Liver (tissue), 7 donors: ENCODE measurements at regions not wholly inside any gene's neighbourhood (a gene's known extent, or its start where the extent isn't known, plus 50 kb on each side); places are given as distances from the start of the nearest gene placed in this dataset.
"Not testable (repeated sequence)": the region's sequence is repeated elsewhere in the genome, so short reads cannot be mapped to it uniquely, and the experiment has no call there.

Experiments
- DNase-seq: peaks from one replicate; pipeline ENCODE4 v3.0.0-alpha.2; 2017; ENCODE audit warnings: low spot score
- H3K27ac ChIP-seq, 2 donors: one replicate each; pipeline ENCODE4 v1.7.0; 2013; ENCODE audit warnings: inconsistent platforms in 2 of 2, low read length in 2 of 2, control low read depth in 1 of 2, low read depth in 1 of 2, mild to moderate bottlenecking in 1 of 2
- H3K27me3 ChIP-seq, 4 donors: one replicate each; pipeline versions ENCODE4 v1.6.1 to v1.7.0; 2013; ENCODE audit warnings: low read length in 3 of 4, inconsistent platforms in 1 of 4, mild to moderate bottlenecking in 1 of 4, moderate library complexity in 1 of 4; ENCODE audit not compliant: control insufficient read depth in 4 of 4, insufficient read depth in 4 of 4
- H3K36me3 ChIP-seq, 4 donors: one replicate each; pipeline versions ENCODE4 v1.6.1 to v1.7.0; 2013; ENCODE audit warnings: low read length in 3 of 4, mild to moderate bottlenecking in 3 of 4, low read depth in 1 of 4, moderate library complexity in 1 of 4; ENCODE audit not compliant: control insufficient read depth in 4 of 4, insufficient read depth in 3 of 4
- H3K4me1 ChIP-seq, 4 donors: one replicate each; pipeline versions ENCODE4 v1.6.1 to v1.7.0; 2013; ENCODE audit warnings: low read length in 3 of 4, mild to moderate bottlenecking in 3 of 4, moderate library complexity in 1 of 4; ENCODE audit not compliant: control insufficient read depth in 4 of 4, insufficient read depth in 4 of 4
- H3K4me3 ChIP-seq, 3 donors: one replicate each; pipeline versions ENCODE4 v1.6.1 to v1.7.0; 2013; ENCODE audit warnings: low read length in 3 of 3, control low read depth in 1 of 3, low read depth in 1 of 3, mild to moderate bottlenecking in 1 of 3
- H3K9ac ChIP-seq, 2 donors: one replicate each; pipeline ENCODE4 v1.7.0; 2013; ENCODE audit warnings: low read length in 2 of 2, mild to moderate bottlenecking in 2 of 2, moderate library complexity in 2 of 2, control low read depth in 1 of 2, low read depth in 1 of 2
- H3K9me3 ChIP-seq, 4 donors: one replicate each; pipeline versions ENCODE4 v1.6.1 to v1.7.0; 2013; ENCODE audit warnings: low read length in 3 of 4; ENCODE audit not compliant: control insufficient read depth in 4 of 4
- ATF3 ChIP-seq: IDR thresholded peaks from 2 replicates; pipeline ENCODE4 v1.6.1; 2016; ENCODE audit warnings: antibody characterized with exemption
- EGR1 ChIP-seq, 2 donors: IDR thresholded peaks; 2 replicates each; pipeline ENCODE4 v1.6.1; 2016 to 2018; ENCODE audit warnings: antibody characterized with exemption in 2 of 2, low read depth in 2 of 2
- GABPA ChIP-seq, 2 donors: IDR thresholded peaks in 1 of 2; conservative IDR thresholded peaks in 1 of 2; 2 replicates each; pipeline ENCODE4 v1.6.1; 2016; ENCODE audit warnings: antibody characterized with exemption in 2 of 2, mild to moderate bottlenecking in 1 of 2, moderate library complexity in 1 of 2
- HNF4A ChIP-seq, 2 donors: conservative IDR thresholded peaks; 2 replicates each; pipeline ENCODE4 v1.6.1; 2016; ENCODE audit warnings: antibody characterized with exemption in 2 of 2, mild to moderate bottlenecking in 2 of 2
- HNF4G ChIP-seq: IDR thresholded peaks from 2 replicates; pipeline ENCODE4 v1.6.1; 2016; ENCODE audit warnings: antibody characterized with exemption
- JUND ChIP-seq, 2 donors: IDR thresholded peaks; 2 replicates each; pipeline ENCODE4 v1.6.1; 2016; ENCODE audit warnings: antibody characterized with exemption in 2 of 2
- MAX ChIP-seq: IDR thresholded peaks from 2 replicates; pipeline ENCODE4 v1.6.1; 2016; ENCODE audit warnings: antibody characterized with exemption
- NR2F2 ChIP-seq: IDR thresholded peaks from 2 replicates; pipeline ENCODE4 v1.6.1; 2016; ENCODE audit warnings: antibody characterized with exemption
- RAD21 ChIP-seq, 2 donors: IDR thresholded peaks; 2 replicates each; pipeline ENCODE4 v1.6.1; 2016; ENCODE audit warnings: antibody characterized with exemption in 2 of 2, mild to moderate bottlenecking in 2 of 2
- RXRA ChIP-seq, 2 donors: IDR thresholded peaks; 2 replicates each; pipeline ENCODE4 v1.6.1; 2017 to 2018; ENCODE audit warnings: antibody characterized with exemption in 2 of 2, mild to moderate bottlenecking in 1 of 2
- SP1 ChIP-seq: IDR thresholded peaks from 2 replicates; pipeline ENCODE4 v1.6.1; 2018; ENCODE audit warnings: antibody characterized with exemption, mild to moderate bottlenecking
- TAF1 ChIP-seq: conservative IDR thresholded peaks from 2 replicates; pipeline ENCODE4 v1.6.1; 2016; ENCODE audit warnings: antibody characterized with exemption, mild to moderate bottlenecking
- YY1 ChIP-seq: IDR thresholded peaks from 2 replicates; pipeline ENCODE4 v1.6.1; 2016; ENCODE audit warnings: antibody characterized with exemption, mild to moderate bottlenecking
- ZBTB33 ChIP-seq: IDR thresholded peaks from 2 replicates; pipeline ENCODE4 v1.6.1; 2016; ENCODE audit warnings: antibody characterized with exemption
- WGBS: extraction: QIAGEN DNeasy Blood & Tissue Kit; methylation state at CpG from one replicate; pipeline ENCODE4 v1.1.7; 2013; 5-methylcytosine and 5-hydroxymethylcytosine counted together
- TF ChIP-seq, protein P1 (sequence below): IDR thresholded peaks from 2 replicates; pipeline ENCODE4 v1.6.1; 2016; ENCODE audit warnings: antibody characterized with exemption, mild to moderate bottlenecking
- donor health status: healthy.
- donor health status: healthy.
- donor health status: healthy.
- donor health status: healthy.

GRCh38 chr20:29410806-29411457 lies 1846.5 kb upstream of the DEFB115 start:
- H3K36me3 ChIP-seq = no peaks in the 10 kb centered on the region
- H3K4me1 ChIP-seq = peaks cover 0 to 4% (median 0%) of the 10 kb centered on the region in 4 donors
- TF ChIP-seq HNF4G (no peak), GABPA (IDR thresholded peaks at IDR 0.05 in 1 of 2, conservative IDR thresholded peaks at IDR 0.05 in 1 of 2) (no peak), TAF1 (no peak), ZBTB33 (no peak), JUND (IDR thresholded peaks at IDR 0.05) (no peak), YY1 (no peak), SP1 (no peak), EGR1 (IDR thresholded peaks at IDR 0.05; ENCODE audit: low read depth in 2 of 2) (no peak), MAX (no peak), RXRA (IDR thresholded peaks at IDR 0.05) (no peak), ATF3 (no peak)
- peak overlapping the region in 1 of 3 donors; percentile 31 for H3K4me3 ChIP-seq
- no peak overlapping the region for H3K27ac ChIP-seq
- peaks cover 0 to 2% (median 0%) of the 10 kb centered on the region in 4 donors for H3K27me3 ChIP-seq
- peaks cover 0 to 6% (median 3%) of the 10 kb centered on the region in 4 donors for H3K9me3 ChIP-seq
- no peak for DNase-seq
- no peak overlapping the region for H3K9ac ChIP-seq
- 30% methylated on average over 44 of the region's 44 CpGs for WGBS

GRCh38 chr20:29411458-29411820 lies 1846.0 kb upstream of the DEFB115 start:
- DNase-seq, H3K9ac ChIP-seq, H3K27me3 ChIP-seq, H3K36me3 ChIP-seq, H3K4me1 ChIP-seq, H3K9me3 ChIP-seq, H3K27ac ChIP-seq: not testable (repeated sequence)
- 37% methylated on average over 30 of the region's 30 CpGs for WGBS
- peak overlapping the region in 1 of 3 donors; percentile 31 for H3K4me3 ChIP-seq

DNA sequence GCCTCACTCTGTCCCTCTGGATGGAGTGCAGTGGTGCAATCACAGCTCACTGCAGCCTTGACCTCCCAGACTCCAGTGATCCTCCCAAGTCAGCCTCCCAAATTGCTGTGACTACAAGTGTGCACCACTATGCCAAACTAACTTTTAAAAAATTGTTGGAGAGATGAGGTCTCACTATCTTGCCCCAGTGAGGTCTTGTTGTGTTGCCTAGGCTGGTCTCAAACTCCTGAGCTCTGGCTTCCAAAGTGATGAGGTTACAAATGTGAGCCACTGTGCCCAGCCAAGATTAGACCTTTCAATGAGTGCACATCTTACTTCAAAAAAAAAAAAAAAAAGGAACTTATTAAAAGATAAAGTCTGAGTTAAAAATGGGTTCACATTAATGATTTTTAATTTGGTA lies 1838.1 kb upstream of the DEFB115 start:
- Histone ChIP-seq H3K27ac (no peak overlapping the region), H3K9me3 (no peaks in the 10 kb centered on the region), H3K9ac (no peak overlapping the region), H3K36me3 (no peaks in the 10 kb centered on the region), H3K4me1 (no peaks in the 10 kb centered on the region), H3K4me3 (no peak overlapping the region), H3K27me3 (no peaks in the 10 kb centered on the region)
- DNase-seq = no peak
- TF ChIP-seq RXRA (IDR thresholded peaks at IDR 0.05) (no peak), JUND (IDR thresholded peaks at IDR 0.05) (no peak), EGR1 (IDR thresholded peaks at IDR 0.05; ENCODE audit: low read depth in 2 of 2) (no peak), GABPA (IDR thresholded peaks at IDR 0.05 in 1 of 2, conservative IDR thresholded peaks at IDR 0.05 in 1 of 2) (no peak), TAF1 (no peak), SP1 (no peak), HNF4A (conservative IDR thresholded peaks at IDR 0.05) (no peak), NR2F2 (no peak), ZBTB33 (no peak), MAX (no peak), RAD21 (IDR thresholded peaks at IDR 0.05) (no peak), HNF4G (no peak), ATF3 (no peak)
- TF ChIP-seq, protein P1, sequence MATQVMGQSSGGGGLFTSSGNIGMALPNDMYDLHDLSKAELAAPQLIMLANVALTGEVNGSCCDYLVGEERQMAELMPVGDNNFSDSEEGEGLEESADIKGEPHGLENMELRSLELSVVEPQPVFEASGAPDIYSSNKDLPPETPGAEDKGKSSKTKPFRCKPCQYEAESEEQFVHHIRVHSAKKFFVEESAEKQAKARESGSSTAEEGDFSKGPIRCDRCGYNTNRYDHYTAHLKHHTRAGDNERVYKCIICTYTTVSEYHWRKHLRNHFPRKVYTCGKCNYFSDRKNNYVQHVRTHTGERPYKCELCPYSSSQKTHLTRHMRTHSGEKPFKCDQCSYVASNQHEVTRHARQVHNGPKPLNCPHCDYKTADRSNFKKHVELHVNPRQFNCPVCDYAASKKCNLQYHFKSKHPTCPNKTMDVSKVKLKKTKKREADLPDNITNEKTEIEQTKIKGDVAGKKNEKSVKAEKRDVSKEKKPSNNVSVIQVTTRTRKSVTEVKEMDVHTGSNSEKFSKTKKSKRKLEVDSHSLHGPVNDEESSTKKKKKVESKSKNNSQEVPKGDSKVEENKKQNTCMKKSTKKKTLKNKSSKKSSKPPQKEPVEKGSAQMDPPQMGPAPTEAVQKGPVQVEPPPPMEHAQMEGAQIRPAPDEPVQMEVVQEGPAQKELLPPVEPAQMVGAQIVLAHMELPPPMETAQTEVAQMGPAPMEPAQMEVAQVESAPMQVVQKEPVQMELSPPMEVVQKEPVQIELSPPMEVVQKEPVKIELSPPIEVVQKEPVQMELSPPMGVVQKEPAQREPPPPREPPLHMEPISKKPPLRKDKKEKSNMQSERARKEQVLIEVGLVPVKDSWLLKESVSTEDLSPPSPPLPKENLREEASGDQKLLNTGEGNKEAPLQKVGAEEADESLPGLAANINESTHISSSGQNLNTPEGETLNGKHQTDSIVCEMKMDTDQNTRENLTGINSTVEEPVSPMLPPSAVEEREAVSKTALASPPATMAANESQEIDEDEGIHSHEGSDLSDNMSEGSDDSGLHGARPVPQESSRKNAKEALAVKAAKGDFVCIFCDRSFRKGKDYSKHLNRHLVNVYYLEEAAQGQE = no peak
